ENCODE measurements at regions not wholly inside any gene's neighbourhood (a gene's known extent, or its start where the extent isn't known, plus 50 kb on each side); places are given as distances from the start of the nearest gene placed in this dataset.
"Not testable (repeated sequence)": the region's sequence is repeated elsewhere in the genome, so short reads cannot be mapped to it uniquely, and the experiment has no call there.

- Mint-ChIP-seq H3K27ac (no peak overlapping the region), H3K9me3 (peaks cover 5 to 6% of the 10 kb centered on the region in 2 donors), H3K36me3 (no peaks in the 10 kb centered on the region)
- ATAC-seq (no peak), DNase-seq (ENCODE audit: low spot score in 2 of 2) (no peak)
Observed at GRCh38 chr12:74170645-74171477, 366.8 kb upstream of the ATXN7L3B start.

- ATAC-seq (no peak), DNase-seq (ENCODE audit: low spot score in 2 of 2) (no peak)
- Mint-ChIP-seq H3K27ac (no peak overlapping the region), H3K9me3 (peaks cover 5 to 6% of the 10 kb centered on the region in 2 donors), H3K36me3 (no peaks in the 10 kb centered on the region)
Observed at GRCh38 chr12:74171478-74171909, 366.1 kb upstream of the ATXN7L3B start.

DNA sequence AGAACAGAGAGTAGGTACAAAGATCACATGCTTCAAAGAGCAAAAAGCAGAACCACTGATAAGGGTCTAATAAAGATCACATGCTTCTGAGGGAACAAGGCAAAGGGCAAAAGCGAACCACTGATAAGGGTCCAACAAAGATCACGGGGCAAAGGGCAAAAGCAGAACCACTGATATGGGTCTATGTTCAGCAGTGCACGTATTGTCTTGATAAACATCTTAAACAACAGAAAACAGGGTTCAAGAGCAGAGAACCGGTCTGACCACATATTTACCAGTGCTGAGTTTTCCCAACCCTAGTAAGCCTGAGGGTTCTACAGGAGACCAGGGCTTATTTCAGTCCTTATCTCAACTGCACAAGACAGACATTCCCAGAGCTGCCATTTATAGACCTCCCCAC is 362.7 kb upstream of the ATXN7L3B start:
- H3K9me3 Mint-ChIP-seq, result peaks cover 14 to 15% of the 10 kb centered on the region in 2 donors
- H3K36me3 Mint-ChIP-seq; H3K27ac Mint-ChIP-seq; DNase-seq (ENCODE audit: low spot score in 2 of 2); ATAC-seq: not testable (repeated sequence)

DNA sequence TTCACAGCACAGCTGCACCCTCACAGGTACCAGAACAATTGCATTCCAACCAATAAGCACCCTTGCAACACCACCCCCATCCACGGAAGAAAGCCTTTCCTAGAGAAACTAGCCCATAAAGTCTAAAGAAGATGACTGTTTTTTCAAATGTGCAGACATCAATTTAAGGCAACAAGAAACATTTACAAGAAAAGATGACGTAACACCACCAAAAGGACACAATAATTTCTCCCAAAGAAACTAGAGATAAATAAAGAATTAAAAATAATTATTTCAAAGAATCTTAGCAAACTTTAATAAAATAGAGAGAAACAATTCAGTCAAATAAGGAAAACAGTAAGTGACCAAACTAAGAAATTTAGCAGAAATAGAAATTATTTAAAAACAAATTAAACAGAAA is 352.3 kb upstream of the ATXN7L3B start:
- Mint-ChIP-seq H3K27ac (no peak overlapping the region), H3K9me3 (no peaks in the 10 kb centered on the region), H3K36me3 (no peaks in the 10 kb centered on the region)
- DNase-seq (ENCODE audit: low spot score in 2 of 2) (no peak), ATAC-seq (no peak)

GRCh38 chr12:74193191-74193590 is 344.4 kb upstream of the ATXN7L3B start:
- ATAC-seq (no peak), DNase-seq (ENCODE audit: low spot score in 2 of 2) (no peak)
- Mint-ChIP-seq H3K36me3 (no peaks in the 10 kb centered on the region), H3K27ac (no peak overlapping the region), H3K9me3 (no peaks in the 10 kb centered on the region)

DNA sequence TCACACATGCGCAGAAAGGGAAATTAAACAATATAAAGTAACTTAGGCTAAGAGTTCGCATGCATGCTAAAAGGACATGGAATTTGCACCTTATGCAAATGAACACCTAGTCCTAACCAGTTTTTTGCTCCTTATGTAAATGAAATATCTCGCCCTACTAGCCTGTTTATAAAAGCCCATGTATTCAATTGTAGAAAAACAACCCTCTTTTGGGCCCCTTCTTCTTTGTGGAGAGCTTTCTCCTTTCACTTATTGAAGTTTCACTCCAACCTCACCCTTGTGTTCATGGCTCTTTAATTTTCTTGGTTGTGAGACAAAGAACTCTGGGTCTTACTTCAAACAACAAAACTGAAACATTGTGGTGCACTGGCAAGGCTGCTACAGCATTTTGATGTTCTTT is 333.4 kb upstream of the ATXN7L3B start:
- no peaks in the 10 kb centered on the region for H3K36me3 Mint-ChIP-seq
- H3K9me3 Mint-ChIP-seq, result peaks cover 12 to 13% of the 10 kb centered on the region in 2 donors

DNA sequence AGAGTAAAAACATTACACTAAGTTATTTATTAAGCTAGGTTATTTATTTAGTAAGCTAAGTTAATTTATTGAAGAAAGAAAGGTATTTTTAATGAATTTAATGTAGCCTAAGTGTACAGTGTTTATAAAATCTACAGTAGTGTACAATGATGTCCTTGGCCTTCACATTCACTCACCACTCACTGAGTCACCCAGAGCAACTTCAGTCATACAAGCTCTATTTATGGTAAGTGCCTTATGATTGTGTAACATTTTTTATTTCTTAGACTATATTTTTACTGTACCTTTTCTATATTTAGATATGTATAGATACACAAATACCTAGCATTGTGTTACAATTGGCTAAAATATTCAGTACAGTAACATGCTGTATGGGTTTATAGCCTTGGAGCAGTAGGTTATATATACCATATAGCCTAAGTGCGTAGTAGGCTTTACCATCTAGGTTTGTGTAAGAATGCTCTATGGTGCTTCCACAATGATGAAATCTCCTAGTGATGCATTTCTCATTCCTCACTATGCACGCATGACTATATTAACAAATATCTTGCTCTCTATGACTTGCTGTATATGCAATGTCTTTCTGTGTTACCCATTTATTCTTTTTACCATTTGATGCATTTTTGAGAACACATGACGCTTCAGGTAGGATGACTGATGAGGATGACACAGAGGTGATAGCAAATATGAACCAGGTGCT is 309.6 kb upstream of the ATXN7L3B start:
- peaks cover 4% of the 10 kb centered on the region in 2 donors for H3K9me3 Mint-ChIP-seq
- ATAC-seq (no peak), DNase-seq (ENCODE audit: low spot score in 2 of 2) (no peak)
- H3K36me3 Mint-ChIP-seq, result no peaks in the 10 kb centered on the region
- H3K27ac Mint-ChIP-seq, result no peak overlapping the region

More for the DNA sequence above, 333.4 kb upstream of the ATXN7L3B start:
- ATAC-seq, result no peak
- no peak for DNase-seq (ENCODE audit: low spot score in 2 of 2)
- H3K27ac Mint-ChIP-seq, result no peak overlapping the region

- H3K9me3 Mint-ChIP-seq, result peaks cover 7 to 11% of the 10 kb centered on the region in 2 donors
- H3K36me3 Mint-ChIP-seq, result no peaks in the 10 kb centered on the region
- no peak overlapping the region for H3K27ac Mint-ChIP-seq
- ATAC-seq (no peak), DNase-seq (ENCODE audit: low spot score in 2 of 2) (no peak)
Observed at GRCh38 chr12:74229671-74230070, 308.0 kb upstream of the ATXN7L3B start.

DNA sequence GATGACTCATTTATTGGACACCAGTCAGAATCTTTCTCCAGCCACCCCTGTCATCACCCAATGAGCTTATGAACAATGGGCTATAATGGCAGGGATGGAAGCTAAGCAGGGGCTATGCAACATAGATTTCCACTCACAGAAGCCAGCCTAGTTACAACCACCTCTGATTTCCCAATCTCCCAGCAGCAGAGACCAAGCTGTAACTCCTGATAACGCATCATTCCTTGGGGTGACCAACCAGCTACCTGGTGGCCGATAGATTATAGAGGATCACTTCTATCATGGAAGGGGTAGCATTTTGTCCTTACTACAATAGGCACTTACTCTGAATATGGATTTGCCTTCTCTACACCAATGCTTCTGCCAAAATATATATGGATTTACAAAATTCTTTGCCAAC is 302.3 kb upstream of the ATXN7L3B start:
- no peak for DNase-seq (ENCODE audit: low spot score in 2 of 2)
- no peak overlapping the region for H3K27ac Mint-ChIP-seq
- H3K9me3 Mint-ChIP-seq, result peaks cover 13 to 22% of the 10 kb centered on the region in 2 donors

GRCh38 chr12:74241341-74241740 is 296.3 kb upstream of the ATXN7L3B start:
- no peak for ATAC-seq
- no peak for DNase-seq (ENCODE audit: low spot score in 2 of 2)
- Mint-ChIP-seq H3K27ac (no peak overlapping the region), H3K9me3 (peaks cover 14 to 20% of the 10 kb centered on the region in 2 donors), H3K36me3 (no peaks in the 10 kb centered on the region)

More for the DNA sequence above, 302.3 kb upstream of the ATXN7L3B start:
- H3K36me3 Mint-ChIP-seq, result no peaks in the 10 kb centered on the region
- no peak for ATAC-seq

- H3K36me3 Mint-ChIP-seq, result no peaks in the 10 kb centered on the region
- DNase-seq (ENCODE audit: low spot score in 2 of 2) (no peak), ATAC-seq (no peak)
- H3K27ac Mint-ChIP-seq, result no peak overlapping the region
- H3K9me3 Mint-ChIP-seq, result peaks cover 17 to 22% of the 10 kb centered on the region in 2 donors
Observed at GRCh38 chr12:74242088-74242487, 295.5 kb upstream of the ATXN7L3B start.

- DNase-seq (ENCODE audit: low spot score in 2 of 2), result no peak
- Mint-ChIP-seq H3K27ac (no peak overlapping the region), H3K9me3 (peaks cover 10 to 15% of the 10 kb centered on the region in 2 donors), H3K36me3 (no peaks in the 10 kb centered on the region)
- ATAC-seq, result no peak
Observed at GRCh38 chr12:74245458-74245857, 292.2 kb upstream of the ATXN7L3B start.

DNA sequence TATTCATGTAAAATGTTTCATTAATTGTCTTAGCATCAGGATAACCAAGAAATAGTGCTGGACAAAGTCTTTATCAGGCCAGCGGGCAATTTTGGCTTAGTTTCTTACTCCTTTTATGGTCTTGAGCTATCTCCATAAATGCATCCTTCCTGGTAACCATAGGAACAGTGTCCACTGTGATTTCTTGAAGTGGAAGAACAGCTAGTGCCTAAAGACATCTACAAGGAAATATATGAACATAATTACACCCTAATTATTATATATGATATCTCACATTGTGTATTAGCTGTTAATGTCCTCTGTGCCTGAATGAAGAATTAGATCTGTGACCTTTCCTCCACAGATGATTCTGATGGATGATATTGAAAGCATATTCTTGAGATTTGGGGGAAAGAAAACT is 286.7 kb upstream of the ATXN7L3B start:
- DNase-seq (ENCODE audit: low spot score in 2 of 2) (no peak), ATAC-seq (no peak)
- H3K27ac Mint-ChIP-seq, result no peak overlapping the region
- peaks cover 4 to 6% of the 10 kb centered on the region in 2 donors for H3K9me3 Mint-ChIP-seq
- no peaks in the 10 kb centered on the region for H3K36me3 Mint-ChIP-seq

- not testable (repeated sequence) for ATAC-seq; H3K9me3 Mint-ChIP-seq; DNase-seq (ENCODE audit: low spot score in 2 of 2); H3K27ac Mint-ChIP-seq; H3K36me3 Mint-ChIP-seq
Observed at GRCh38 chr12:74253826-74254225, 283.8 kb upstream of the ATXN7L3B start.

GRCh38 chr12:74254784-74255183 is 282.9 kb upstream of the ATXN7L3B start:
- ATAC-seq (no peak), DNase-seq (ENCODE audit: low spot score in 2 of 2) (no peak)
- no peaks in the 10 kb centered on the region for H3K36me3 Mint-ChIP-seq
- H3K9me3 Mint-ChIP-seq, result peaks cover 0 to 3% of the 10 kb centered on the region in 2 donors
- no peak overlapping the region for H3K27ac Mint-ChIP-seq

GRCh38 chr12:74259199-74259598 is 278.4 kb upstream of the ATXN7L3B start:
- Mint-ChIP-seq H3K27ac (no peak overlapping the region), H3K36me3 (no peaks in the 10 kb centered on the region), H3K9me3 (peaks cover 0 to under 1% of the 10 kb centered on the region in 2 donors)
- DNase-seq (ENCODE audit: low spot score in 2 of 2) (no peak), ATAC-seq (no peak)

- DNase-seq (ENCODE audit: low spot score in 2 of 2), result no peak
- no peak for ATAC-seq
- H3K27ac Mint-ChIP-seq, result no peak overlapping the region
- H3K36me3 Mint-ChIP-seq, result no peaks in the 10 kb centered on the region
- peaks cover 0 to 10% of the 10 kb centered on the region in 2 donors for H3K9me3 Mint-ChIP-seq
Observed at GRCh38 chr12:74264692-74265091, 272.9 kb upstream of the ATXN7L3B start.

All from activated naive CD4-positive, alpha-beta T cell treated with anti-CD3 and anti-CD28 coated beads, Interleukin-2, amount 50 U/mL, for 72 hours (primary cell).